A549 (cell line): ENCODE measurements at regions not wholly inside any gene's neighbourhood (a gene's known extent, or its start where the extent isn't known, plus 50 kb on each side); places are given as distances from the start of the nearest gene placed in this dataset.

Source experiments
- CHD4 ChIP-seq: fragments of 200-600 bp; sonication (generic); IDR thresholded peaks from 2 replicates; pipeline ENCODE4 v1.6.1; 2016; ENCODE audit warnings: antibody characterized with exemption, mild to moderate bottlenecking, borderline replicate concordance
- CTCF ChIP-seq: fragments of >200 bp; sonication (Bioruptor Twin); formaldehyde crosslinking; IDR thresholded peaks from 3 replicates; pipeline ENCODE4 v1.5.1; 2016
- ESRRA ChIP-seq: fragments of 150-350 bp; IDR thresholded peaks from 2 replicates; pipeline ENCODE4 v1.6.1; 2014; ENCODE audit warnings: mild to moderate bottlenecking, low read length, borderline replicate concordance
- GATA3 ChIP-seq: IDR thresholded peaks from 2 replicates; pipeline ENCODE4 v1.6.1; 2012; ENCODE audit warnings: borderline replicate concordance
- HMGXB4 ChIP-seq: fragments of 250-450 bp; sonication (Bioruptor Pico); IDR thresholded peaks from 2 replicates; pipeline ENCODE4 v1.5.0; 2021; ENCODE audit warnings: mild to moderate bottlenecking, moderate library complexity, borderline replicate concordance
- POLR2A ChIP-seq: IDR thresholded peaks from 2 replicates; pipeline ENCODE4 v1.6.1; 2012; ENCODE audit warnings: mild to moderate bottlenecking, low read length
- RAD21 ChIP-seq, 2 experiments: fragments of >200 bp in 1 of 2; sonication (Bioruptor Twin) in 1 of 2; formaldehyde crosslinking in 1 of 2; IDR thresholded peaks in 1 of 2; conservative IDR thresholded peaks in 1 of 2; 2 replicates in 1 of 2; 3 replicates in 1 of 2; pipeline ENCODE4 v1.6.1; 2012 to 2018; ENCODE audit warnings: inconsistent platforms in 1 of 2
- REST ChIP-seq: fragments of 200-600 bp; sonication (generic); IDR thresholded peaks from 2 replicates; pipeline ENCODE4 v1.6.1; 2016; ENCODE audit warnings: antibody characterized with exemption, mild to moderate bottlenecking, moderate library complexity
- SREBF2 ChIP-seq: fragments of 450-650 bp; IDR thresholded peaks from 2 replicates; pipeline ENCODE4 v1.6.1; 2014; ENCODE audit warnings: mild to moderate bottlenecking, moderate library complexity
- USF2 ChIP-seq: fragments of 450-650 bp; IDR thresholded peaks from 2 replicates; pipeline ENCODE4 v1.6.1; 2014; ENCODE audit warnings: antibody characterized with exemption
- ZFP36 ChIP-seq: fragments of 450-650 bp; IDR thresholded peaks from 2 replicates; pipeline ENCODE4 v1.6.1; 2014; ENCODE audit warnings: borderline replicate concordance; ENCODE audit not compliant: partially characterized antibody

GRCh38 chr1:199780091-199780490 is 247.4 kb upstream of the NR5A2 start:
- TF ChIP-seq CTCF (no peak), SREBF2 (no peak), RAD21 (conservative IDR thresholded peaks at IDR 0.05 in 1 of 2, IDR thresholded peaks at IDR 0.05 in 1 of 2) (no peak), ESRRA (no peak), POLR2A (no peak), CHD4 (no peak), ZFP36 (no peak), REST (no peak), GATA3 (no peak), HMGXB4 (CRISPR knock-in tag) (no peak), USF2 (no peak)
